ENCODE measurements at regions not wholly inside any gene's neighbourhood (a gene's known extent, or its start where the extent isn't known, plus 50 kb on each side); places are given as distances from the start of the nearest gene placed in this dataset.

GRCh38 chr1:56310945-56311344 lies 268.4 kb downstream of the PLPP3 start:
- no peak for DNase-seq

- DNase-seq: no peak
Measured at GRCh38 chr1:56309065-56309464, 270.3 kb downstream of the PLPP3 start.

- no peak for DNase-seq
Measured at GRCh38 chr1:56304975-56305374, 274.4 kb downstream of the PLPP3 start.

GRCh38 chr1:56303805-56304204 lies 275.6 kb downstream of the PLPP3 start:
- no peak for DNase-seq

GRCh38 chr1:56302878-56303277 lies 276.5 kb downstream of the PLPP3 start:
- DNase-seq: no peak

- no peak for DNase-seq
Measured at GRCh38 chr1:56301791-56302190, 277.6 kb downstream of the PLPP3 start.

GRCh38 chr1:56300836-56301235 lies 278.5 kb downstream of the PLPP3 start:
- no peak for DNase-seq

- DNase-seq: no peak
Measured at GRCh38 chr1:56298866-56299265, 280.5 kb downstream of the PLPP3 start.

GRCh38 chr1:56297904-56298303 lies 281.5 kb downstream of the PLPP3 start:
- no peak for DNase-seq

- no peak for DNase-seq
Measured at GRCh38 chr1:56297208-56297607, 282.2 kb downstream of the PLPP3 start.

GRCh38 chr1:56295949-56296929 lies 283.1 kb downstream of the PLPP3 start:
- DNase-seq: no peak

- DNase-seq: no peak
Measured at GRCh38 chr1:56291374-56291919, 287.9 kb downstream of the PLPP3 start.

- no peak for DNase-seq
Measured at GRCh38 chr1:56289260-56289659, 290.1 kb downstream of the PLPP3 start.

- DNase-seq: no peak
Measured at GRCh38 chr1:56287721-56288120, 291.6 kb downstream of the PLPP3 start.

GRCh38 chr1:56286956-56287355 lies 292.4 kb downstream of the PLPP3 start:
- DNase-seq: no peak

GRCh38 chr1:56286506-56286905 lies 292.9 kb downstream of the PLPP3 start:
- DNase-seq: no peak

GRCh38 chr1:56285554-56286402 lies 293.6 kb downstream of the PLPP3 start:
- no peak for DNase-seq

- DNase-seq: no peak
Measured at GRCh38 chr1:56284928-56285327, 294.4 kb downstream of the PLPP3 start.

- DNase-seq: no peak
Measured at GRCh38 chr1:56278061-56278460, 301.3 kb downstream of the PLPP3 start.

- no peak for DNase-seq
Measured at GRCh38 chr1:56268519-56269140, 310.7 kb downstream of the PLPP3 start.

- no peak for DNase-seq
Measured at GRCh38 chr1:56267611-56268010, 311.8 kb downstream of the PLPP3 start.

GRCh38 chr1:56266359-56266758 lies 313.0 kb downstream of the PLPP3 start:
- DNase-seq: no peak

- no peak for DNase-seq
Measured at GRCh38 chr1:56265216-56265615, 314.1 kb downstream of the PLPP3 start.

Measured in SHP77 treated with DMSO at 0.1 percent for 48 hours (cell line).